Epidermal melanocyte (primary cell): ENCODE measurements at regions not wholly inside any gene's neighbourhood (a gene's known extent, or its start where the extent isn't known, plus 50 kb on each side); places are given as distances from the start of the nearest gene placed in this dataset.
"Not testable (repeated sequence)": the region's sequence is repeated elsewhere in the genome, so short reads cannot be mapped to it uniquely, and the experiment has no call there.

Source experiments
- DNase-seq: peaks from one replicate; pipeline ENCODE4 v3.0.0; 2011; ENCODE audit warnings: low spot score; ENCODE audit not compliant: insufficient read length

DNA sequence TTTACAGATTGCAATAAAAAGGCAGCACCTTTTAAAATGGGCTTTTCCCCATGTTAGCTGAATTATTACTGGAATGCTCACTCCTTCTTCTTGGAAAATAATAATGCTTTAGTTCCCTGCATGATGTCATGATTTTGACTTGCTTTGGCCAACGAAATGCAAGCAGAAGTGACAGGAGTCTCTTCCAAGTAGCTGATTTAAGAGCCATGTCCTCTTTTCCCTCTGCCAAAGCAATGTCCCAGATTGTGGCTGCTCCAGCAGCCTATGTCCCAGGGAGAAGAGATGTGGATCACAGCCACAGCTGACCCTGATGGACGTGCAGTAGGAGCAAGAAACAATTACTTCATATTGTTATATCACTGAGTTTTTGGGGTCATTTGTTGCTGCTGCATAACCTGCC, 246.6 kb downstream of the HAPSTR1 start:
- DNase-seq, result no peak

DNA sequence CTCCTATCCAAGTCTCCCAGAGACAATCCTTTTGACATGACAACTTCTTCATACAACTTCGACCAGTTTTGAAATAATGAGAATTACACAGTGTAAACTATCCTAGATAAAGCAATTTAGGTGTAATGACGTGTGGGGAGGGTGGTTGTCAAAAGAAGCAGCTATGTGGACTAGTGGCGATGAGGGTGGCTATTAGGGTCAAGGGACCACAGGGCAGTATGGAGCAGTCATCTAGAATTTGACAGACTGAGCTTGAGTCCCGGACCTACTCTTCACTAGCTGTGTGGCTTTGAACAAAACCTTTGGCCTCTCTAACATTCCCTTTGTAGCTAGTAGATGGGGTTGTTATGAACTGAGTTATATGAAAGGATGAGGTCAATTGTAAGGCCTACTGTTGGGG, 247.1 kb downstream of the HAPSTR1 start:
- DNase-seq, result no peak

DNA sequence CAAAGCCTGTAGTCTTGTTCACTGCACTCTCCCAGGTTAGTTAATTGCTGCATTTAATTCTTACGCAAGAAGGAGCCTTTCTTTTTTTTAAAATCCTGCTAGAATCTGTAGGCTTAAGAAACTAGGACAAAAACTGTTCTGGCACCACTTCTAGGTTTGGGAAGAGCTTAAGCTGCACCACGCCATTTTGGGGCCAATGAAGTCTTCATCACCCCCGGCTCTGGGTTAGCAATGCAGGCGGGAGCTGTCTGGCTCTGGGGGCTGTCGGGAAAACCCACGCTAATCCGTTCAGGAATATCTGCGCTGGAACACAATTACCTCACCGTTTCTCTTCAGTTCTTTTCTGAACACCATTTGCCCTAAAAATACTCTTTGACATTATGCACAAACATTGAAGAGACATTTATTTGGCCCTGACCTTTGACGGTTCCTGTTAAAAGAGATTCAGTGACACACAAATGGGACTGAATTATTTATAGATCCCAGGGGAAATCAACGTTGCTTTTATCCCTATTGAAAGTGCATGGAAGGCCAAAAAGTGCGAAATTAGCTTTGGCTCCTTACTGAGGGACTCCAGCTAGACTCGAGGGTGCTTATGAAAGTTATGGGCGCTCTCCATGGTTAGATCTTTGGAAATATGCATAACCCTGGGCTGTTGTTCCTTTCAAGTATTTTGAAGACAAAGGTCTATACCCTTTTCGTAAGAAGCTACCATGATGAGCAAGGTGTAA, 249.2 kb downstream of the HAPSTR1 start:
- DNase-seq, result no peak

DNA sequence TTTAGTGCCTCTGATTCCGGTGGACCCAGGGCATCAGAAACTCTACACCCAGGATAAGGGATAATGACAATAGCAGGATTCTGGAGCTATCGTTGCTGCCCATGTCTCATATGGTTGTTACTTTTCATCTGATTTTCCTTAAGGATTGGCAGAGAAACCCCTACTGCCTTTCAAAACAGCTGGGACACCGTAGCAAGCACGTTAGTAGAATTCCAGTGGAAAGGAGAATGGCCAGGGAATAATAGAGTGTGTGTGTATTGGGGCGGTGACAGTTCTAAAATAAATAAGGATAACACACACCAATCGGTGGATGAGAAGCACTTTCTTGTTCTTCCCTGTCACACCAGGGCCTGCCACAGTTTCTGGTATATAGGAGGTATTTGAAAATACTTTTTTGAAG, 251.8 kb downstream of the HAPSTR1 start:
- no peak for DNase-seq

DNA sequence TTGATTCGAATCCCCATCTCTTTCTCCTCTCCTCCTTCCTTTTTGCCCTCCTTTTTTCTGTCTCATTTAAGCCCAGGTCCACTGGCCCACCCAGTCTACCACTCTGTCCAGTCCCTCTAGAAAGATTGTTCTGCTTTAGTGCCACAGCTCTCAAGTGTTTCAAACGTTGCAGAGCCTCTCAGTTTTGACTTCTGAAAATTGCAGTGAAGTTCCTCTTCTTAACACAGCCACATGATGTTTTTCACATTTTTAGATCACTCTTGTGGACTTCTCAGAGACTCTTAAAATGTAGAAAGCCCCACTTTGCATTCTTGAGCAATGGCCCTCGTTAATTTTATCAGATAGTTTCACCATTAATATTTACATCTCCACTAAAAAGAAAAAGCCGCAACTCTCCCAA, 253.1 kb downstream of the HAPSTR1 start:
- no peak for DNase-seq

DNA sequence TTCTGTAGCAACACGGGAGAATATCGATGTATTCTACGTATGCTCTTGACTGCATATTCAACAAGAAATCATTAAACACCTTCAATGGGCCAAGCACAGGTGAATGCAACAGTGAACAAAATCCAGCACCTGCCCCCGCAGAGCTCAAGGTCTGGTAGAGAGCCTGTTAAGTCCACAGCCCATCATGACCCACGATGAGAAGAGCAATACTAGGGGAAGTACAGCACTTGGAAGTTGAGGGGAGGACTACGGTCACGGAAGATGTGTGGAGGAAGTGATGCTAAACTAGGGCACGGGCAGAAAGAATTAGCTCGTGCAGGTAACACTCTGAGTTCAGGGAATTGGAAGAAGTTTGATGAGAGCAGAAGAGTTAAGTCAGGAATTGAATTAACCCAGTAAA, 253.6 kb downstream of the HAPSTR1 start:
- DNase-seq, result no peak

DNA sequence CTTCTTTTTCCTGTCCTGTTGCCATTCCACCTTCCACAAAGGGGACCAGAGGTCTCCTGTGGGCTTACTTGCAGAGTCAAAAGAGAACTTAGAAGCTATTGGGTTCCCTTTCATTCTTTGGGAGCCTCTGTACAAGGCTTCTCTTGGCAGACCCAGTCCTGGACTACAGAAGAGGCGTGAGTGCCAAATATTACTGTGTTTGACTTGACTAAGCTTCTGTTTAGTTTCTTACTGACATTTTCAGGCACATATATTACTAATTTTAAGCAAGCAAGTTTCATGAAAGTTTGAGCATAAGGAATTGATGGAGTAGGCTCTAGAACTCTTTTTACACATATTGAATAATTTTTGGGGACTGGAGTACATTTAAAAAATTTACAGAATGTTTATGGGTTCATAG, 254.4 kb downstream of the HAPSTR1 start:
- DNase-seq, result no peak

DNA sequence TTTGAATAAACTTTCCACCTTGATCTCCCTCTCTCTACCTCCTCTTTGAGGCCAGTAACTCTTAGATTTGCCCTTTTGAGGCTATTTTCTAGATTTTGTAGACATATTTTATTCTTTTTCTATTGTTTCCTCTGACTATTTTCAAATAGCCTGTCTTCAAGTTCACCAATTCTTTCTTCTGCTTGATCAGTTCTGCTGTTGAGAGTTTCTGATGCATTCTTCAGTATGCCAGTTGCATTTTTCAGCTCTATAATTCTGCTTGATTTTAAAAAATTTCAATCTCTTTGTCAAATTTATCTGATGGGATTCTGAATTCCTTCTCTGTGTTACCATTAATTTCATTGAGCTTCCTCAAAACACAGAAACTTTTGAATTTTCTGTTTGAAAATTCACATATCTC, 257.5 kb downstream of the HAPSTR1 start:
- DNase-seq, result no peak

DNA sequence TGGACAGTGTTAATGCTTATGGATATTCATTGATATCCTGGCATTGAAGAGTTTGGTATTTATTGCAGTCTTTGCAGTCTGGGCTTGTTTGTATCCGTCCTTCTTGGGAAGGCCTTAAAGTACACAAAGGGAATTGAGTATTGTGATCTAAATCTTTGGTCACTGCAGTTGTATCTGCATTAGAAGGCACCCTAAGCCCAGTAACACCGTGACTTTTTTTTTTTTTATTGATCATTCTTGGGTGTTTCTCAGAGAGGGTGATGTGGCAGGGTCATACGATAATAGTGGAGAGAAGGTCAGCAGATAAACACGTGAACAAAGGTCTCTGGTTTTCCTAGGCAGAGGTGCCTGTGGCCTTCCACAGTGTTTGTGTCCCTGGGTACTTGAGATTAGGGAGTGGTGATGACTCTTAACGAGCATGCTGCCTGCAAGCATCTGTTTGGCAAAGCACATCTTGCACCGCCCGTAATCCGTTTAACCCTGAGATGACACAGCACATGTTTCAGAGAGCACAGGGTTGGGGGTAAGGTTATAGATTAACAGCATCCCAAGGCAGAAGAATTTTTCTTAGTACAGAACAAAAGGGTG, 258.0 kb downstream of the HAPSTR1 start:
- DNase-seq, result not testable (repeated sequence)

DNA sequence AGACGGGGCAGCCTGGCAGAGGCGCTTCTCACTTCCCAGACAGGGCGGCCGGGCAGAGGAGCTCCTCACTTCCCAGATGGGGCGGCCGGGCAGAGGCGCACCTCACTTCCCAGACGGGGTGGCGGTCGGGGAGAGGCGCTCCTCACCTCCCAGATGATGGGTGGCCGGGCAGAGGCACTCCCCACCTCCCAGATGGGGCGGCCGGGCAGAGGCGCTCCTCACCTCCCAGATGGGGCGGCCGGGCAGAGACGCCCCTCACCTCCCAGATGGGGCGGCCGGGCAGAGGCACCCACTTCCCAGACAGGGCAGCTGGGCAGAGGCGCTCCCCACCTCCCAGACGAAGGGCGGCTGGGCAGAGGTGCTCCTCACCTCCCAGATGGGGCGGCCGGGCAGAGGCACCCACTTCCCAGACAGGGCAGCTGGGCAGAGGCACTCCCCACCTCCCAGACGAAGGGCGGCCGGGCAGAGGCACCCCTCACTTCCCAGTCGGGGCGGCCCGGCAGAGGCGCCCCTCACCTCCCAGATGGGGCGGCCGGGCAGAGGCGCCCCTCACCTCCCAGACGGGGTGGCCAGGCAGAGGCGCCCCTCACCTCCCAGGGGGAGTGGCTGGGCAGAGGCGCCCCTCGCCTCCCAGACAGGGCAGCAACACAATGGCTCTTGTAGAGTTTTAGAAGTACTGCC, 258.8 kb downstream of the HAPSTR1 start:
- not testable (repeated sequence) for DNase-seq

DNA sequence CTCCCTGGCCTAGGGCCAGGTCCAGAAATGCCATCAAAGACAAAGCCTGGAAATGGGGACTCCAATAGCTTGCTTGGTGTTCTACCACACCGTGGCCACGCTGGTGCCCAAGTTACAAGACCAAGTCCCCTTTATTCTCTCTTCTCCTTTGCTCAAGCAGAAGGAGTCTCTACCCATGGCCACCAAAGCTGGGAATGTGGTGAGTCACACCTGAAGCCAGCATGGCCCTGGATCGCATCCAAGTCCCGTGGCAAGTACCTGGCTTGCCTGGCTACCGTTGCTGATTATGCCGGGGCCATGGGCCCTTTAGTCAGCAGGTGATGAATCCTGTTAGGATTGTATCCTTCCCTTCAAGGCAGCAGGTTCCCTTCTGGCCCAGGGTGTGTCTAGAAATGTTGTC, 260.0 kb downstream of the HAPSTR1 start:
- DNase-seq, result no peak

DNA sequence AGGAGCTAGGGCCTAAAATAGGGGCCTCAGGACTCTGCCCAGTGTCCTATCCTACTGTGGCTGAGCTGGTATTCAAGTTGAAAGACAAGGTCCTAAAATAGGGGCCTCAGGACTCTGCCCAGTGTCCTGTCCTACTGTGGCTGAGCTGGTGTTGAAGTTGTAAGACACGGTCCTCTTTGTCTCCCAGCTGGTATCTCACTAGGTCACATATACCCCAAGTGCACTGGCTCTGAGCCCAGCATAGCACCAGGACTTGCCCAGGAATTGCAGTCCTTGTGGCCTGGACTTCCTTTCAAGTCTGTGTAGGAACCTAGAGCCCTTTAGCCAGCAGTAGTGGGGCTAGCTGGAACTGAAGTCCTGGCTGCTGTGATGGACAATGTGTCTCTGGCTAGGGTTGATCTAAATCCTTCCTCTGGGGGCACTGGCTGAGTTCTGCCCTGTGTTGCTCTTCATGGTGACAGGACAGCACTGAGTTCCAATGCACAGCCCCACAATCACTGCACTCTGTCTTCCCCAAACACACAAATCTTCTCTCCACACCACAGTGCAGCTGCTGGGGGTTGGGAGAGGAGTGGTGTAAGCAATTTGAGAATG, 260.5 kb downstream of the HAPSTR1 start:
- DNase-seq, result no peak

DNA sequence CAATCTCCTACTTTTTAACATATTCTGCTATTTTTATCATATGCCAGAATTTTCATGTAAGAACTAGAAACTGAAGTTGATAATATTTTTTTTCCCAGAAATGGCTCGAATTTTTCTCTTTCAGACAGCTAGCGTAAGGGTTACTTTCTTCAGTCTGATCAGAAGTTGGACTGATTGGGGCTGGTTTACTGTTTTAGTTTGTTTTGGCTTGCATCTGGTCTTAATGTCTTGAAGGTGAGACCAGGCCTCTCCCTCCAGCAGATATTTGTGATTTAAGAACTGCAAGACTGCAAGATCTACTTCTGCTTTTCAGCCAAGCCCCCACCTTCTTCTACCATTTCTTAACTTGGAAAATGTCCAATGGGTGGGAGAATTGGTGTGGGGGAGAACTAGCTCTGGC, 266.4 kb downstream of the HAPSTR1 start:
- no peak for DNase-seq

DNA sequence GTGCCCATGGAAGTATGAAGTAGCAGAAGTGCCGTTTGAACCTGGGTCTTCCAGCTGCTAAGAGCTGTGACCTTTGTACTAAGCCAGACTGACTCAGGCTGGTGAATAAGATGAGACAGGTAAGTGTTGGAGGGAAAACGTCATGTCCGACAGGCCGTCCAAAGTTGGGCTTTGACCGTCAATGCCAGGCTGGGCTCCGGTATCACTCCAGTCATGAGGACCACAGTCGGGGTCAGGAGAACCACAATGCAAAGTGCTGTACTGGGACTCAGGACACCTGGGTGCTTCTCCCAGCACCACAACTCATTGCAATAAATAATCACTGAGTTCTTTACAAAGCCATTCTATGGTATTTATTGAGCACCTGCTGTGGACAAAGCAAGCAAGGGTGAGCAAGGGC, 268.6 kb downstream of the HAPSTR1 start:
- no peak for DNase-seq

DNA sequence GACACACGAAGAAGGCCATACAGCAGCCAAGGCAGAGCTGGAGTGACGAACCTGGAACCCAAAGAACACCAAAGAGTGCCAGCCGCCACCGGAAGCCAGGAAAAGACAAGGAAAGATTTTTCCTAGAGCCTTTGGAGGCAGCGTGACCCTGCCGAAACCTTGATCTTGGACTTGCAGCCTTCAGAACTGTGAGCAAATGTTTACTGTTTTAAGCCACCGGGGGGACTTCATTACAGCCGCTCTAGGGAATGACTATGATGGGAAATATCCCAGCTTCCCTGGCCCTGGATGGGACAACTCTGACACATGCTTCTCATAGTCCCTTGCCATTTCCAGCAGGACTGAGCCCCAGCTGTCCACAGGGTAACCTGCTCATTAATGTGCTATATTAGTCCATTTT, 270.6 kb downstream of the HAPSTR1 start:
- DNase-seq, result no peak

DNA sequence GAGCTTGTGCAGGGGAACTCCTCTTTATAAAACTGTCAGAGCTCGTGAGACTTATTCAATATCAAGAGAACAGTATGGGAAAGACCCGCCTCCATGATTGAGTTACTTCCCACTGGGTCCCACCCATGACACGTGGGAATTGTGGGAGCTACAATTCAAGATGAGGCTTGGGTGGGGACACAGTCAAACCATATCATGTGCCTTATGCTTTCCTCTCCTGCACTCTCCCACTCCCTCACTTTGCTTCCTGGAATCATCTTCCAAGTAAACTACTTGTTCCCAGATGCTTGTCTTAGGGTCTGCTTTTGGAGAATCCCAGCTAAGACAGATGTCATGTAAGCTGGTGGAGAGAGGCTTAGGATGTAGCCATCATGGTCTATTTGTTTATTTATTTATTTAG, 271.2 kb downstream of the HAPSTR1 start:
- no peak for DNase-seq

DNA sequence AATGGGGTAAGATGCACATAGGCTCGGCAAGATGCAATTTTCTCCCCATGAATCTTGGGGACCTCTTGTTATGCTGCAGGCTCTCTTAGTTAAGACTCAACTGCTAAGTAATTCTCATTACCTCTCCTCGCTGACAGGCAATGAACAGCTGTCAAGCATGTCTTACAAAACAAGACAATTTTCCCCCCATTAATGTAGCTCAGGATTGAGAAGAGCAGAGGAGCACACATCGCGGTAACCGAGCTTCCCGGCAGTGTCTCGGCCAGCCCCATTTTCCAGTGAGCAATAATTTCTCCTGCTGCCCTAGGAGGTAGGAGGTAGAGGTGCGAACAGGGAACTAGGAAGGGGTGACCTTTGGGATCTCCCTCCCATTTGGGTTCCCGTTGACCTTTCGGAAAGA, 272.1 kb downstream of the HAPSTR1 start:
- DNase-seq, result no peak

DNA sequence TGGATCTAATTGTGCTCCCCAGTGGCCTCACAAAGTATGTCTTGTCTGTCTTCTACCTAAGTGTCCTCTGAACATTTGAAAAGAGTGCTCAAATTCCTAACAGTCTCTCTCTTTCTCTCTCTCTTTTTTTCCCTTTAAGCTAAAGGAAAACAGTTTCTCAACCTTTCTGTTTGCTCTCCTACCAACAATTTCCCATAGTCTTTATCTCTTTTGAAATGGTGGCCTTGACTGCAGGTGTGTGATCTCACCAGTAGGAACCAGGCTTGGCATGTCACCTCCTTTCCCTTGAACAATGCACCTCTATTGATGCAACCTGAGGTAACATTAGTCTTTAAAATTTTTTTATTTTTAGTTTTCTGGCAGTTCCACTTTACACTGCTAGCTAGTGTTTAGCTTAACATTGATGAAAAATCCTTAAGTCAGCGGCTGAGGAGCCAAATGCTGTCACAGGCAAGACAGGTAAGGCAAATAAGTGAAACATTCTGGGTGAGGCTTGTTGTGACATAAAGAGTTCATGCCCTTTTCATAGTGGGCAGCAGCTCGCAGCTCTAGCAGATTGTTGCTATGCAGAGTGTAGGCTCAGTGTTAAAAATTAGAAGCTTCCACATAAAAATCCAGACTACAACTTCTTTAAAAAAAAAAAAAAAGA, 273.4 kb downstream of the HAPSTR1 start:
- DNase-seq, result no peak

DNA sequence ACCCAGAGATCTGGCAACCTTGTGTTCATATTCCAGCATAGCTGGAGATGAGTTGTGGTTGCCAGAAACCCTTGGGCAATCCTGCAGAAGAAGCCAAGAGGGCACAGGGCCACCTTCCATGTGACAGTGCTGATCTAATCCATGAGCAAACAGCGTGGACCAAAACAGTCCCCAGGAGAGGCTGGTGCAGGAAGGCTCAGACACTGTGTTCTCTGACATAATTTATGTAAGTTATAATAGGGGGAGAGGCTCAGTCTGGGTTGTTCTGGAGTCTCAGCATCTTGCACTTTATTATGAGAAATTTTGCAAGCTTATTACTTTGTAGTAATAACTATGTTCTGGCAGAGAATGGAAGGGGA, 273.9 kb downstream of the HAPSTR1 start:
- no peak for DNase-seq

DNA sequence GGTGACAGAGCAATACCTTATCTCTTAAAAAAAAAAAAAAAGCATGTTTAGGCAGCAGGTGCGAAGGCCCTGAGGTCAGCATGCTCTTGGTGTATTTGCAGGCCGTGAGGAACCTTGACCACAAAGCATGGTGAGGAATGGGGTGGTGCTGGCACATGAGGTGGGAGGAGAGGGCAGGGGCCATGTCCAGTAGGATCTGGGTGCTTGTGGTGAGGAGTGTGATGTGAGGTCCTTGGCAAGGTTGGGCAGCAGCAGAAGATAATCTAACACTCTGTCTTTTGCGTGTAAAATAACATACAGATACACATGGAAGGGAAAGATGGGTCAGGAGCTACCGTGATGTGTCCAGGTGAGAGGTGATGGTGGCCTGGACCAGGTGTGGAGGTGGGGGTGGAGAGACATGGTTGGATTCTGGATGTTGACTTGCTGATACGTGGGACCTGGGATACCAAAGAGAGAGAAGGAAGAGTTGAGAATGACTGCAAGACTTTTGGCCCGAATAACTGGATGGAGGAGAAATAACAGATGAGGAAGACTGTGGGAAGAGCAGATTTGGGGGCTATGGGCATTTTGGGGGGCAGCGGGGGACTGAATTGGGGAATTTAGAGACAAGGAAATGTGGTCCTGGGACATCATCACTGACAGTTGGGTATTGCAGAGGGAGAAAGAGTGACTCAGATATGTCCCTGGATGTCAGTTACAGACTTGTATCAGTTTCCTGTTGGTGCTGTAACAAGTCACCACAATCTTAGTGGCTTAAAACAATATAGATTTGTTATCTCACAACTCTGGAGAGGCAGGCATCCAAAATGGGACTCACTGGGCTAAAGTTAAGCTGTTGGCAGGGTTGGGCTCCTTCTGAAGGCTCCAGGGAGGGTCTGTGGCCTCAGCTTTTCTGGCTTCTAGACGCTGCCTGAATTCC, 274.9 kb downstream of the HAPSTR1 start:
- DNase-seq, result no peak

DNA sequence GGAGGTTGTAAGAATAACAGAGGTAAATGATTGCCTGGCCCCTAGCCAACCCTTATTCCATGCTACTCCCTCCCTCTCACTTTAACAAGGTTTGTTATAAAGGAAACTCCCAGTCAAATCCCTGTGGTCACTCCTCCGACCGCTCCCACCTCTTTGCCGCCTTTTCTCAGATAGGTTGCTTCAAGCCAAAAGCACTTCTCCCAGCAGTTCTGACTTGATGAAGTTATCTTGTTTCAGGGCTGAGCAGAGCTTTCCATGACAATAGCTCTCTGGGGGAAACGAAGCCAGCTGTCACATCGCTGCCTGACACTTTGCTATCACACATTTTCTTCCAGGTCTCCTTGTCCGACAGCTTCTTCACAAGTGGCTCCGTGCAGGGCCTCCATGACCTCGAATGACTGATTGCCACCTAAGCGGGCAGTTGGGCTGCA, 278.6 kb downstream of the HAPSTR1 start:
- no peak for DNase-seq
